GM06990 (cell line): ENCODE measurements at regions not wholly inside any gene's neighbourhood (a gene's known extent, or its start where the extent isn't known, plus 50 kb on each side); places are given as distances from the start of the nearest gene placed in this dataset.

Experiments used
- DNase-seq: peaks from one replicate; pipeline ENCODE4 v3.0.0-alpha.2; 2011; ENCODE audit not compliant: insufficient read length; ENCODE audit errors: extremely low read depth
- H3K27me3 ChIP-seq: replicated peaks from 2 replicates; pipeline ENCODE4 v1.6.0; 2011; ENCODE audit warnings: low read length; ENCODE audit not compliant: control insufficient read depth, insufficient read depth
- H3K36me3 ChIP-seq: 2 replicates; pipeline ENCODE4 v1.5.1; 2011; ENCODE audit warnings: low read length; ENCODE audit not compliant: control insufficient read depth, insufficient read depth
- H3K4me3 ChIP-seq: replicated peaks from 2 replicates; pipeline ENCODE4 v1.5.1; 2011; ENCODE audit warnings: low read depth, mild to moderate bottlenecking, control low read depth, low read length
- CTCF ChIP-seq: IDR thresholded peaks from 2 replicates; pipeline ENCODE4 v1.5.1; 2011; ENCODE audit warnings: low read length, control low read depth, mild to moderate bottlenecking, inconsistent platforms; ENCODE audit not compliant: insufficient read depth, poor library complexity, severe bottlenecking

DNA sequence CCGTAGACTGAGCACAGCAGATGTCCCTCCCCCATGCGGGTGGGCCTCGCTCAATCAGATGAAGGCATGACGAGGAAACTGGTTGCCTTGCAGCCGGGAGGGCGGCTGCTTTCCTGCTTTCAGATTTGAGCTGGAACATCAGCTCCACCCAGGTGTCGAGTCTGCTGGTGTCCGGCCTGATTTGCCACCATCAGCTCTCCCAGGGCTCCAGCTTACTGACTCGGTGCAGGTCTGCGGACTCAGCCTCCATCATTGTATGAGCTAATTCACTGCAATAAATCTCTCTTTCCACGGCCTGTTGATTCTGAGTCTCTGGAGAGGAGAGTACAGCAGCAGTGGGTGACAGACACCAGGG, 156.2 kb downstream of the KIF26A start:
- TF ChIP-seq CTCF = no peak
- Histone ChIP-seq H3K36me3 (no peaks in the 10 kb centered on the region), H3K4me3 (no peak overlapping the region), H3K27me3 (no peaks in the 10 kb centered on the region; the same call in 1 of the 2 replicates)
- no peak for DNase-seq

GRCh38 chr14:104294983-104295680, 156.7 kb downstream of the KIF26A start:
- no peak for TF ChIP-seq CTCF
- no peaks in the 10 kb centered on the region; the same call in 1 of the 2 replicates for H3K27me3 ChIP-seq

DNA sequence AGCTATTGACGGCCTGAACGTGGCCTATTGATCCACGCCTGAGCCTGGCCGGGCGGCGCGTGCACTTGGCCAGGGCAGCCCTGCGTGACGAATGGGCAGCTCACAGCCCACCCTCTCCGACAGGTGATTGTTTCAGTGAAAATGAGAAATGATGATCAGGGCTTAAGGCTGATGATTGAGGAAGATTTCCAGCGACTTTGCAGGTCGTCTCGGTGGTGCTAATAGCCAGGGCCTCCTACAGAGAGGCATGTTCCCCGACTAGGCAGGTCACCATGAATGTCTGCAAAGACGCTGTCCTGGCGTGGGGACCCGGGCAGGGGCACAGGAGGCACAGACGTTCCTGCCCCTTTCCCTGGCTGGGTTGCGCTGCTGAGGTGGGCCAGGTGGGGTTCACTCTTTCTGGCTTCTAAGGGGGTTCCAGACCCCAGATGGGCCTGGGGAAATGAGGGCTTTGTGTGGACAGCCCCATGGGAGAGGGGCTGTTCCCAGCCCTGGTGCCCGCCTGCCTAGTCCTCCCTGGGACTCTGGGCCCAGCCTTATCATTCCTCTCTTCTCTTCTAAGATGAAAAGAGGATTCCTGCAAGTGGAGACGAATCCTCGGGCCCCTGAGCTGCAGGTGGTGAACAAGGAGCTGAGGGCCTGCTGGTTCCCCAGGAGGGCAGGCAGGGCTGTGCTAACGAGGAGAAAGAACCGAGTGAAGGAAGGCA, 157.4 kb downstream of the KIF26A start:
- no peaks in the 10 kb centered on the region for H3K36me3 ChIP-seq
- H3K27me3 ChIP-seq = no peaks in the 10 kb centered on the region; the same call in 1 of the 2 replicates
- no peak for TF ChIP-seq CTCF
- H3K4me3 ChIP-seq = no peak overlapping the region
- DNase-seq = no peak

More at GRCh38 chr14:104294983-104295680, 156.7 kb downstream of the KIF26A start:
- Histone ChIP-seq H3K36me3 (no peaks in the 10 kb centered on the region), H3K4me3 (no peak overlapping the region)
- DNase-seq = no peak

DNA sequence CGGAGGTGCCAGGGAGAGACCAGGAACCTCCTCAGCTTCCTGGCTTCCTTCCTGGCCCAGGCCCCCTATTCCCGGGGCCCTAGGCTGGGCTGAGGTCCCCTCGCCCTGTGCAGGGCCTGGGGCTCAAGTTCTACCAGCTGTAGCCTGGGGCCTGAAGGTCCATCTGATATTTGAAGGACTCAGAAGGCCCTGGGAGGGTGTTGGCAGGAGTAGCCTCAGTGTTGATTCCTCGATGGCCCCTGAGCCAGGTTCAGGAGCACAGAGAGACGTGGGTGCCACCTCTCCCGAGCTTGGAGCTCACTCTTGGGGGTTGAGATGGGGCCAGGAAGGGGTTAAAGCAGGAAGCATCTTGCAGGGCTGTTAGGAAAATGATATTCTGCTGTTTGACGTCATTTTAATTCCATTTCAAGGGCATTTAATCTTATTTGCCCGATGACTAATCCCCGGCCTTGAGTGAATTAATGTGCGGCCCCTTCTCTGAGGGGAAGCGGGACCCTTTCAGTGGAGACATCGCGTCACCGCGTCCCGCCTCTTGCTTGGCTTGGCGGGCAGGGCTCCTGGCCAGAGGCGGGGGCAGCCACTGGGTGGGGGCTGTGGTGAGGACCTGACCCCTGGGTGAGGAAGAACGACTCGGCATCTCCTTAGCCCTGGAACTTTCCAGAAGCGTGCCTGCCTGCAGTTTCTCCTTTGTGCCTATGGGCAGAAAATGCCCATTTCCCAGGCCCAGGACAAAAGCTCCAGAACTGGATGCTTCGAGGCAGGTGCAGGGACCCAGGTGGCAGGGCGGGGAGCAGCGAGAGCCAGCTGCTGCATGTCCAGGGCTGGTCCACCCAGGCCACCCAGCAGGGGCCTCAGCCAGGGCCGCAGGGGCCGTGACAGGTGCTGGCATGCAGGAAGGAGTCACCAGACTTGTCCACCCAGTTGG, 158.3 kb downstream of the KIF26A start:
- TF ChIP-seq CTCF = no peak
- Histone ChIP-seq H3K4me3 (no peak overlapping the region), H3K27me3 (no peaks in the 10 kb centered on the region; the same call in 1 of the 2 replicates), H3K36me3 (no peaks in the 10 kb centered on the region)
- DNase-seq = no peak

DNA sequence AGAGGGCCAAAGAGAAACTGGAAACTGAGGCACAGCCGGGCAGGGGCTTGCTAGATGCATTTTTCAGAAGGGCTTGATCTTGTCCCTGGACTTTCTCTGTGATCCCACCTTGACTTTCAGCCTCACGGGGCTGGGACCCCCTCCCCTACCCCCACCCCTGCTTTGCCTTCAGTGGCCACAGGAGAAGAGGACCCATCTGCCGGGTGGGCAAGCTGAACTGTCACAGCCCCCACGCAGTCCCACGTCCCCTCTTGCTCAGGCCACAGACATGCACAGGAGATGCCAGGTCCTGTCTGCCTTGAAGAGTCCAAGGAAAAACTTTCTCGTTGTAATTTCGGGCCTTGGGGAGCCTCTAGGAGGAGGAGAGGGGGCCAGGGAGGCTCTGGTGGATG, 158.9 kb downstream of the KIF26A start:
- no peak overlapping the region for H3K4me3 ChIP-seq
- H3K36me3 ChIP-seq = no peaks in the 10 kb centered on the region
- TF ChIP-seq CTCF = no peak
- DNase-seq = no peak
- no peaks in the 10 kb centered on the region; the same call in 1 of the 2 replicates for H3K27me3 ChIP-seq
